GM19025 (cell line): ENCODE measurements at regions not wholly inside any gene's neighbourhood (a gene's known extent, or its start where the extent isn't known, plus 50 kb on each side); places are given as distances from the start of the nearest gene placed in this dataset.
"Not testable (repeated sequence)": the region's sequence is repeated elsewhere in the genome, so short reads cannot be mapped to it uniquely, and the experiment has no call there.

ENCODE experiments used
- ATAC-seq: cut with Tn5 transposase; IDR thresholded peaks from one replicate; pipeline ENCODE4 v1.9.1; 2021; ENCODE audit warnings: mild to moderate bottlenecking, low read depth, moderate library complexity; ENCODE audit not compliant: unreplicated experiment

- no peak for ATAC-seq
Measured at GRCh38 chr6:25112322-25112773, 166.8 kb upstream of the CARMIL1 start.

GRCh38 chr6:25113436-25113835 is 165.7 kb upstream of the CARMIL1 start:
- ATAC-seq, result no peak

- no peak for ATAC-seq
Measured at GRCh38 chr6:25118038-25118437, 161.1 kb upstream of the CARMIL1 start.

GRCh38 chr6:25121186-25121585 is 158.0 kb upstream of the CARMIL1 start:
- ATAC-seq, result no peak

GRCh38 chr6:25122001-25122400 is 157.2 kb upstream of the CARMIL1 start:
- no peak for ATAC-seq

GRCh38 chr6:25122622-25123237 is 156.4 kb upstream of the CARMIL1 start:
- no peak for ATAC-seq

GRCh38 chr6:25124216-25124715 is 154.9 kb upstream of the CARMIL1 start:
- ATAC-seq, result no peak

- no peak for ATAC-seq
Measured at GRCh38 chr6:25125736-25126135, 153.4 kb upstream of the CARMIL1 start.

GRCh38 chr6:25127076-25127837 is 151.9 kb upstream of the CARMIL1 start:
- ATAC-seq, result no peak

- no peak for ATAC-seq
Measured at GRCh38 chr6:25130518-25130917, 148.7 kb upstream of the CARMIL1 start.

- no peak for ATAC-seq
Measured at GRCh38 chr6:25132934-25133333, 146.2 kb upstream of the CARMIL1 start.

- no peak for ATAC-seq
Measured at GRCh38 chr6:25133568-25133967, 145.6 kb upstream of the CARMIL1 start.

- ATAC-seq, result no peak
Measured at GRCh38 chr6:25136854-25137253, 142.3 kb upstream of the CARMIL1 start.

- no peak for ATAC-seq
Measured at GRCh38 chr6:25137480-25137879, 141.7 kb upstream of the CARMIL1 start.

GRCh38 chr6:25137916-25138232 is 141.3 kb upstream of the CARMIL1 start:
- ATAC-seq, result no peak

- peak; percentile 90 for ATAC-seq
Measured at GRCh38 chr6:25138233-25138933, 140.8 kb upstream of the CARMIL1 start.

GRCh38 chr6:25138934-25139415 is 140.2 kb upstream of the CARMIL1 start:
- ATAC-seq, result no peak

- ATAC-seq, result not testable (repeated sequence)
Measured at GRCh38 chr6:25139608-25140007, 139.6 kb upstream of the CARMIL1 start.

GRCh38 chr6:25142506-25142905 is 136.7 kb upstream of the CARMIL1 start:
- no peak for ATAC-seq

- no peak for ATAC-seq
Measured at GRCh38 chr6:25144919-25145318, 134.3 kb upstream of the CARMIL1 start.

- peak; percentile 96 for ATAC-seq
Measured at GRCh38 chr6:25147223-25147622, 132.0 kb upstream of the CARMIL1 start.
